Tibial nerve (tissue), 4 donors: ENCODE measurements at regions not wholly inside any gene's neighbourhood (a gene's known extent, or its start where the extent isn't known, plus 50 kb on each side); places are given as distances from the start of the nearest gene placed in this dataset.

Experiments used
- DNase-seq, 2 donors: peaks; one replicate each; pipeline ENCODE4 v3.0.0-alpha.2; 2019; ENCODE audit warnings: low spot score in 2 of 2
- H3K27ac ChIP-seq, 4 donors: fragments of 200-600 bp; sonication (generic) in 3 of 4; one replicate each; pipeline ENCODE4 v1.5.1; 2017 to 2019; ENCODE audit warnings: mild to moderate bottlenecking in 1 of 4
- H3K27me3 ChIP-seq, 2 donors: fragments of 200-600 bp; sonication (generic) in 1 of 2; one replicate each; pipeline versions ENCODE4 v1.5.1 to v1.6.0; 2017 to 2019
- H3K36me3 ChIP-seq, 3 donors: fragments of 200-600 bp; sonication (generic); one replicate each; pipeline ENCODE4 v1.5.1; 2018 to 2019
- H3K4me1 ChIP-seq, 4 donors: fragments of 200-600 bp; sonication (generic) in 3 of 4; one replicate each; pipeline ENCODE4 v1.5.1; 2017 to 2019
- H3K4me3 ChIP-seq, 4 donors: fragments of 200-600 bp; sonication (generic) in 3 of 4; one replicate each; pipeline ENCODE4 v1.5.1; 2017 to 2019; ENCODE audit warnings: mild to moderate bottlenecking in 1 of 4, moderate library complexity in 1 of 4
- H3K9me3 ChIP-seq, 4 donors: fragments of 200-600 bp; sonication (generic) in 3 of 4; one replicate each; pipeline ENCODE4 v1.5.1; 2017 to 2019
- CTCF ChIP-seq, 5 experiments: fragments of 200-600 bp in 3 of 5; fragments of 450-650 bp in 2 of 5; sonication (generic) in 3 of 5; IDR thresholded peaks; one replicate each; pipeline ENCODE4 v1.5.1; 2016 to 2019; ENCODE audit warnings: antibody characterized with exemption in 5 of 5, mild to moderate bottlenecking in 3 of 5, moderate library complexity in 2 of 5
- EP300 ChIP-seq, 2 donors: sonication (generic); formaldehyde crosslinking; IDR thresholded peaks; one replicate each; pipeline ENCODE4 v1.6.1; 2017; ENCODE audit warnings: antibody characterized with exemption in 2 of 2, mild to moderate bottlenecking in 1 of 2
- POLR2A ChIP-seq, 2 donors: fragments of 450-650 bp; IDR thresholded peaks; one replicate each; pipeline ENCODE4 v1.6.1; 2017; ENCODE audit warnings: antibody characterized with exemption in 2 of 2, mild to moderate bottlenecking in 2 of 2, moderate library complexity in 2 of 2
- WGBS, 2 donors: methylation state at CpG; one replicate each; pipeline ENCODE4 v1.1.5; 2018; 5-methylcytosine and 5-hydroxymethylcytosine counted together

GRCh38 chr1:208533746-208534598 lies 289.8 kb upstream of the PLXNA2 start:
- WGBS, 2 donors, result 73 to 85% methylated on average over 7 of the region's 7 CpGs
- DNase-seq, result no peak

GRCh38 chr1:208534599-208534897 lies 290.4 kb upstream of the PLXNA2 start:
- TF ChIP-seq CTCF (IDR thresholded peaks at IDR 0.05), result no peak
- no peak for TF ChIP-seq POLR2A (IDR thresholded peaks at IDR 0.05)
- no peak for TF ChIP-seq EP300 (IDR thresholded peaks at IDR 0.05)
- H3K27me3 ChIP-seq, result no peaks in the 10 kb centered on the region
- no peak for DNase-seq
- no peaks in the 10 kb centered on the region for H3K4me1 ChIP-seq
- H3K36me3 ChIP-seq, result no peaks in the 10 kb centered on the region
- no peak overlapping the region for H3K4me3 ChIP-seq
- WGBS, 2 donors, result 51 to 63% methylated on average over 4 of the region's 4 CpGs
- no peaks in the 10 kb centered on the region for H3K9me3 ChIP-seq
- H3K27ac ChIP-seq, result no peak overlapping the region

More at GRCh38 chr1:208533746-208534598, 289.8 kb upstream of the PLXNA2 start:
- Histone ChIP-seq H3K9me3 (no peaks in the 10 kb centered on the region), H3K4me3 (no peak overlapping the region), H3K36me3 (no peaks in the 10 kb centered on the region), H3K4me1 (no peaks in the 10 kb centered on the region), H3K27me3 (no peaks in the 10 kb centered on the region), H3K27ac (no peak overlapping the region)
- no peak for TF ChIP-seq CTCF (IDR thresholded peaks at IDR 0.05)
- no peak for TF ChIP-seq EP300 (IDR thresholded peaks at IDR 0.05)
- TF ChIP-seq POLR2A (IDR thresholded peaks at IDR 0.05), result no peak

- 80 to 83% methylated on average over 3 of the region's 3 CpGs for WGBS, 2 donors
Observed at GRCh38 chr1:208534979-208535378, 290.8 kb upstream of the PLXNA2 start.

GRCh38 chr1:208535511-208535910 lies 291.3 kb upstream of the PLXNA2 start:
- no peaks in the 10 kb centered on the region for H3K9me3 ChIP-seq
- WGBS, 2 donors, result 64 to 78% methylated on average over 7 of the region's 7 CpGs
- H3K36me3 ChIP-seq, result no peaks in the 10 kb centered on the region
- no peak overlapping the region for H3K4me3 ChIP-seq
- no peaks in the 10 kb centered on the region for H3K4me1 ChIP-seq
- no peaks in the 10 kb centered on the region for H3K27me3 ChIP-seq
- no peak for DNase-seq
- no peak overlapping the region for H3K27ac ChIP-seq
- TF ChIP-seq CTCF (IDR thresholded peaks at IDR 0.05) (no peak), EP300 (IDR thresholded peaks at IDR 0.05) (no peak), POLR2A (IDR thresholded peaks at IDR 0.05) (no peak)

More at GRCh38 chr1:208534979-208535378, 290.8 kb upstream of the PLXNA2 start:
- no peaks in the 10 kb centered on the region for H3K9me3 ChIP-seq
- H3K27me3 ChIP-seq, result no peaks in the 10 kb centered on the region
- no peak overlapping the region for H3K27ac ChIP-seq
- no peak for DNase-seq
- no peaks in the 10 kb centered on the region for H3K36me3 ChIP-seq
- H3K4me1 ChIP-seq, result no peaks in the 10 kb centered on the region
- TF ChIP-seq EP300 (IDR thresholded peaks at IDR 0.05) (no peak), CTCF (IDR thresholded peaks at IDR 0.05) (no peak), POLR2A (IDR thresholded peaks at IDR 0.05) (no peak)
- no peak overlapping the region for H3K4me3 ChIP-seq

GRCh38 chr1:208536212-208536611 lies 292.0 kb upstream of the PLXNA2 start:
- Histone ChIP-seq H3K27me3 (no peaks in the 10 kb centered on the region), H3K36me3 (no peaks in the 10 kb centered on the region), H3K27ac (no peak overlapping the region), H3K4me1 (no peaks in the 10 kb centered on the region), H3K4me3 (no peak overlapping the region), H3K9me3 (no peaks in the 10 kb centered on the region)
- no peak for DNase-seq
- WGBS, 2 donors, result 77% methylated on average over 4 of the region's 4 CpGs
- TF ChIP-seq EP300 (IDR thresholded peaks at IDR 0.05) (no peak), POLR2A (IDR thresholded peaks at IDR 0.05) (no peak), CTCF (IDR thresholded peaks at IDR 0.05) (no peak)
